Glutamatergic neuron (in vitro differentiated cells): ENCODE measurements at regions not wholly inside any gene's neighbourhood (a gene's known extent, or its start where the extent isn't known, plus 50 kb on each side); places are given as distances from the start of the nearest gene placed in this dataset.

Experiments
- DNase-seq: peaks from one replicate; pipeline ENCODE4 v3.0.0; 2022
- H3K27ac Mint-ChIP-seq: one replicate; pipeline ENCODE4 v1.8.0; 2020; ENCODE audit warnings: mild to moderate bottlenecking, mixed read lengths, inconsistent platforms; ENCODE audit not compliant: unreplicated experiment
- H3K27me3 Mint-ChIP-seq: one replicate; pipeline ENCODE4 v1.8.0; 2020; ENCODE audit warnings: mild to moderate bottlenecking, moderate library complexity, mixed read lengths, inconsistent platforms; ENCODE audit not compliant: unreplicated experiment
- H3K36me3 Mint-ChIP-seq: one replicate; pipeline ENCODE4 v1.8.0; 2020; ENCODE audit warnings: mild to moderate bottlenecking, mixed read lengths, inconsistent platforms; ENCODE audit not compliant: unreplicated experiment
- H3K4me1 Mint-ChIP-seq: one replicate; pipeline ENCODE4 v1.8.0; 2020; ENCODE audit warnings: mild to moderate bottlenecking, low read depth, mixed read lengths, inconsistent platforms; ENCODE audit not compliant: unreplicated experiment
- H3K4me3 Mint-ChIP-seq: one replicate; pipeline ENCODE4 v1.8.0; 2020; ENCODE audit warnings: mild to moderate bottlenecking, mixed read lengths, inconsistent platforms; ENCODE audit not compliant: unreplicated experiment
- H3K9me3 Mint-ChIP-seq: one replicate; pipeline ENCODE4 v1.8.0; 2020; ENCODE audit warnings: mild to moderate bottlenecking, moderate library complexity, mixed read lengths, inconsistent platforms; ENCODE audit not compliant: unreplicated experiment
- CTCF ChIP-seq: fragments of 200-600 bp; sonication (generic); IDR thresholded peaks from one replicate; pipeline ENCODE4 v1.5.0; 2021; ENCODE audit not compliant: partially characterized antibody, unreplicated experiment

- Mint-ChIP-seq H3K27me3 (peaks cover 6% of the 10 kb centered on the region), H3K9me3 (no peaks in the 10 kb centered on the region), H3K36me3 (no peaks in the 10 kb centered on the region), H3K4me3 (no peak overlapping the region), H3K27ac (no peak overlapping the region), H3K4me1 (peaks cover 3% of the 10 kb centered on the region)
- DNase-seq: no peak
- no peak for TF ChIP-seq CTCF
These were observed 170.8 kb upstream of the KLF14 start for GRCh38 chr7:130904792-130905191.

- Mint-ChIP-seq H3K4me3 (no peak overlapping the region), H3K27ac (no peak overlapping the region), H3K36me3 (no peaks in the 10 kb centered on the region), H3K9me3 (no peaks in the 10 kb centered on the region), H3K4me1 (peaks cover 7% of the 10 kb centered on the region), H3K27me3 (peaks cover 1% of the 10 kb centered on the region)
- no peak for DNase-seq
- TF ChIP-seq CTCF: no peak
These were observed 172.6 kb upstream of the KLF14 start for GRCh38 chr7:130906575-130906974.

- Mint-ChIP-seq H3K4me3 (no peak overlapping the region), H3K27ac (no peak overlapping the region), H3K36me3 (no peaks in the 10 kb centered on the region), H3K9me3 (no peaks in the 10 kb centered on the region), H3K27me3 (peaks cover 1% of the 10 kb centered on the region), H3K4me1 (peaks cover 7% of the 10 kb centered on the region)
- DNase-seq: no peak
- TF ChIP-seq CTCF: no peak
These were observed 173.4 kb upstream of the KLF14 start for GRCh38 chr7:130907439-130907838.

GRCh38 chr7:130908345-130909160, 174.5 kb upstream of the KLF14 start:
- peaks cover 11% of the 10 kb centered on the region for H3K4me1 Mint-ChIP-seq
- TF ChIP-seq CTCF: no peak
- H3K27ac Mint-ChIP-seq: no peak overlapping the region
- H3K9me3 Mint-ChIP-seq: no peaks in the 10 kb centered on the region
- no peaks in the 10 kb centered on the region for H3K36me3 Mint-ChIP-seq
- no peak for DNase-seq
- H3K4me3 Mint-ChIP-seq: no peak overlapping the region
- peaks cover 1% of the 10 kb centered on the region for H3K27me3 Mint-ChIP-seq

- Mint-ChIP-seq H3K36me3 (no peaks in the 10 kb centered on the region), H3K27ac (no peak overlapping the region), H3K27me3 (peaks cover 1% of the 10 kb centered on the region), H3K9me3 (no peaks in the 10 kb centered on the region), H3K4me3 (no peak overlapping the region), H3K4me1 (peaks cover 14% of the 10 kb centered on the region)
- TF ChIP-seq CTCF: no peak
- DNase-seq: no peak
These were observed 175.3 kb upstream of the KLF14 start for GRCh38 chr7:130909161-130909836.
